ENCODE measurements at regions not wholly inside any gene's neighbourhood (a gene's known extent, or its start where the extent isn't known, plus 50 kb on each side); places are given as distances from the start of the nearest gene placed in this dataset.
"Not testable (repeated sequence)": the region's sequence is repeated elsewhere in the genome, so short reads cannot be mapped to it uniquely, and the experiment has no call there.

- TF ChIP-seq POLR2A (IDR thresholded peaks at IDR 0.05); CTCF (IDR thresholded peaks at IDR 0.05 in 4 of 5, conservative IDR thresholded peaks at IDR 0.05 in 1 of 5): not testable (repeated sequence)
Measured at GRCh38 chr2:114300351-114300750, 142.1 kb upstream of the DPP10 start.

Measured in gastrocnemius medialis (tissue), 4 donors.